Fibroblast of skin of back (primary cell): ENCODE measurements at regions not wholly inside any gene's neighbourhood (a gene's known extent, or its start where the extent isn't known, plus 50 kb on each side); places are given as distances from the start of the nearest gene placed in this dataset.
"Not testable (repeated sequence)": the region's sequence is repeated elsewhere in the genome, so short reads cannot be mapped to it uniquely, and the experiment has no call there.

Source experiments
- DNase-seq: peaks from one replicate; pipeline ENCODE4 v3.0.0-alpha.2; 2013

GRCh38 chr5:174453690-174454089, 270.7 kb upstream of the MSX2 start:
- DNase-seq: no peak

- DNase-seq: no peak
Observed at GRCh38 chr5:174454464-174454863, 269.9 kb upstream of the MSX2 start.

GRCh38 chr5:174454890-174455289, 269.5 kb upstream of the MSX2 start:
- no peak for DNase-seq

DNA sequence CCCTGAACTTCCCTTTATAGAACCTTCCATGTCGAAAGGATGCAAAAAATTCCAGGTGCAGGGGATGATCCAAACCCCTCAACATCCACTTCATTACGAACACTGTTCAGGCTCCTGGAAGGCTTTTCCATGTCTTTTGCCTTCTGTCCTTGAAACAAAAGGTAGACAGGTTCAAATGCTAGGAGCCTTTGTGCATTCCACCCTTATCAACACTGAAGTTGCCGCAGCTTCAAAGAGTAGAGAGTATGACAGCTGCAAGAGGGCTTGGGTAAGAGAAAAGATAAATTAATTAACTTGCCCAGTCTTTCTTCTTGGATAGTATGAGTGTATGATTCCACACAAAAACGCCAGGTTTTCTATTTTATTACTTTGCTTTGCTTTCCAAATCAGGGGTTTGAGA, 269.1 kb upstream of the MSX2 start:
- no peak for DNase-seq

DNA sequence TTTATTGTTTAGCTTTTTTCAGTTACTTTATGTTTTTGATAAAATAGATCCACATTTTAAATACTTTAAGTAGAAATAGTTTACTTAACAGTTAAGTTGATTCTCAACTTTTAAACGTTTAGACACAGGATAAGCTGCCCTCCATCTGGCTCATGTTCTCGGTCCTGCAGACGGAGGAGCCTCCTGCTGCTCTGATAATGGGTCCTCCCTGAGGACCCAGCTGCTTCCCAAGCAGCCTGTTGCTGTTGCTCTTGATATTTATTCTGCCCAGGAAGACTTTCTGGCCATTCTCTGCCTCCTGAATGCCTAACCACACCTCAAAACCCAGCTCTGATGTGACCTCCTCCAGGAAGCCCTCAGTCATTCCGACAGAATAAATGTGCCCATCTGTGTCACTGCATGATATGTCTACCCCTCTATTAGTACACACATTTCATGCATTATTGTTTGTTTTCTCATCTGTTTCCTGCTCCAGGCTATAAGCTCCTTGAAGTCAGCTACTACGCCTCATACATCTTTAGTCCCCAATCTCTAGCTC, 267.2 kb upstream of the MSX2 start:
- no peak for DNase-seq

DNA sequence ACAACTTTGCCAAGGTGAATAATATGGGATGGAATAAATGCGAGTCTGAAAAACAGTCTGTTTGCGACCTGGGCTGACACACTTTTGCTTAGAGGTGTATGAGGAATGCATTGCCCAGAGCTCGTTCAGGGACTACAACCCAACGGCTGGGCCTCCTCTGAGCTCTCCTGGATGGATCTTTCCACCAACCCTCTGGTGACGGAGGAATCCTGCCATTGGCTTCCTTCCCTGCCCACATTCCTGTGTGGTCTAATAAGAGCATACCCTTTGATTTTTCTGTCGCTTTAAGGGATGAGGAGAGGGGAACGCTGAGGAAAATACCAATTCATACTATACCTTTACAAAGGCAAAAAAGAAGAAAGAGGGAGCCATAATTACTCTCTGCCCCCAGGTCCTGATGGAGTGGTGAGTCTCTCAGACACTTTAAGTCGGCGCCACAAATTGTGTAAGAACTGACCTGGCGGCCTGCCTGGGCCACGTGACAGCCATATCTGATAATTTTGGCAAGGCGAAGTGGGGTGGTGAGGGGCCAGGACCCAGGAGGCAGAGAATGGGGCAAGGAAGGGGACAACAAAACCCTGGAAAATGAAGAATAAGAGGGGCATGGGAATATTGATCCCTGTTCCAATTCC, 265.2 kb upstream of the MSX2 start:
- DNase-seq: no peak

GRCh38 chr5:174459832-174460448, 264.4 kb upstream of the MSX2 start:
- DNase-seq: peak; percentile 7

- no peak for DNase-seq
Observed at GRCh38 chr5:174462129-174462528, 262.3 kb upstream of the MSX2 start.

- no peak for DNase-seq
Observed at GRCh38 chr5:174464504-174465165, 259.7 kb upstream of the MSX2 start.

DNA sequence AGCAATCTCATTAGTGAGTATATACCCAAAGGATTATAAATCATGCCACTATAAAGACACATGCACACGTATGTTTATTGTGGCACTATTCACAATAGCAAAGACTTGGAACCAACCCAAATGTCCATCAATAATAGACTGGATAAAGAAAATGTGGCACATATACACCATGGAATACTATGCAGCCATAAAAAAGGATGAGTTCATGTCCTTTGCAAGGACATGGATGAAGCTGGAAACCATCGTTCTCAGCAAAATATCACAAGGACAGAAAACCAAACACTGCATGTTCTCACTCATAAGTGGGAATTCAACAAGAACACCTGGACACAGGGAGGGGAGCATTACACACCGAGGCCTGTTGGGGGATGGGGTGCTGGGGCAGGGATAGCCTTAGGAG, 252.9 kb upstream of the MSX2 start:
- DNase-seq: not testable (repeated sequence)

GRCh38 chr5:174472956-174473355, 251.4 kb upstream of the MSX2 start:
- no peak for DNase-seq

DNA sequence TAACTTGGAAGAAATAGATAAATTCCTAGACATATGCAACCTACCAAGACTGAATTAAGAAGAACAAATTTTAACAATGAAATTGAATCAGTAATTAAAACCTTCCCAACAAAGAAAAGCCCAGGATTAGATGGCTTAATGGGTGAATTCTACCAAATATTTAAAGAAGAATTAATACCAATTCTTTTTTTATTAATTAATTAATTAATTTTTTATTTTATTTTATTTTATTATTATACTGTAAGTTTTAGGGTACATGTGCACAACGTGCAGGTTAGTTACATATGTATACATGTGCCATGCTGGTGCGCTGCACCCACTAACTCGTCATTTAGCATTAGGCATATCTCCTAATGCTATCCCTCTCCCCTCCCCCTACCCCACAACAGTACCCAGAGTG, 248.4 kb upstream of the MSX2 start:
- DNase-seq: not testable (repeated sequence)

DNA sequence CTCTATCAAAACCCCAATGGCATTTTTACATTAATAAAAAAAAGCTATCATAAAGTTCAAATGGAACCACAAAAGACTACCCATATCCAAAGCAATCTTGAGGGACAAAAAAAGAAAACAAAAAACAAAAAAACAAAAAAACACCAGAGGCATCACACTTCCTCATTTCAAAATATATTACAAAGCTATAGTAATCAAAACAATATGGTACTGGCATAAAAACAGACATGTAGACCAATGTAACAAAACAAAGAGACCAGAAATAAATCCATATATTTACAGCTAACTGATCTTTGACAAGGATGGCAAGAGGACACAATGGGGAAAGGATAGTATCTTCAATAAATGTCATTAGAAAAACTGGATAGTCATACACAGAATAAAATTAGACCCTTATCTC, 245.1 kb upstream of the MSX2 start:
- DNase-seq: no peak

DNA sequence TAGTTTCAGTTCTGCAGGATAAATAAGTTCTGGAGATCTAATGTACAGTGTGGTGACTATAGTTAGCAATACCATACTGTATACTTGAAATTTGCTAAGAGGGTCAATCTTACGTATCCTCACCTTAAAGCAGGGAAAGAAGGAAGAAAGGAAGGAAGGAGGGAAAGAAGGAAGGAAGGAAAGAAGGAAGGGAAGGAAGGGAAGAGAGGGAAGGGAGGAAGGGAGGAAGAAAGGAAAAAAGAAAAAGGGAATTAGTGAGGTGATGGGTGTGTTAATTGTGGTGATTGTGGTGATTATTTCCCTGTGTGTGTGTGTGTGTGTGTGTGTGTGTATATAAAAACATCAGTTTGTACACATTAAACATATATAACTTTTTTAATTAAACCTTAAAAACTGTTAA, 242.6 kb upstream of the MSX2 start:
- DNase-seq: no peak

GRCh38 chr5:174482607-174483024, 241.8 kb upstream of the MSX2 start:
- no peak for DNase-seq

DNA sequence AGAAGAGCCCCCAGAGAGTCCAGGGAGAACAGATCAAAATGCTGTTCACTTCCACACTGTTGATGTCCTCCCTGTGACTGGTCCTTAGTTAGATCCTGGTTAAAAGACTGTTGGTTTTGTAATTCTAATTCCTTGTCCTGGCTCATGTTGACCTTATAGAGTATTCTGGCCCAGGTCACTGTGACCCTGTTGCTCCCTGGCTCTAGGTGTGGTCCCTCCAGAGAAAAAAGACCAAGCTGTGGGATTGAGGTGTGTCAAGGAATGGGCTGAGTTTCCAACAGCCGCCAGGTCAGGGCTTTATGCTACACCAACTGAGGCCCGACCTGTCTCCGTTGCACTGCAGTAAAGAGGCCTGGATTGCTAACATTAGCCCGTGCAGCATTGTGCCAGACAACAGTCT, 241.0 kb upstream of the MSX2 start:
- DNase-seq: no peak

- DNase-seq: no peak
Observed at GRCh38 chr5:174489215-174489614, 235.2 kb upstream of the MSX2 start.

GRCh38 chr5:174489920-174490597, 234.3 kb upstream of the MSX2 start:
- no peak for DNase-seq

- no peak for DNase-seq
Observed at GRCh38 chr5:174490728-174491127, 233.7 kb upstream of the MSX2 start.

DNA sequence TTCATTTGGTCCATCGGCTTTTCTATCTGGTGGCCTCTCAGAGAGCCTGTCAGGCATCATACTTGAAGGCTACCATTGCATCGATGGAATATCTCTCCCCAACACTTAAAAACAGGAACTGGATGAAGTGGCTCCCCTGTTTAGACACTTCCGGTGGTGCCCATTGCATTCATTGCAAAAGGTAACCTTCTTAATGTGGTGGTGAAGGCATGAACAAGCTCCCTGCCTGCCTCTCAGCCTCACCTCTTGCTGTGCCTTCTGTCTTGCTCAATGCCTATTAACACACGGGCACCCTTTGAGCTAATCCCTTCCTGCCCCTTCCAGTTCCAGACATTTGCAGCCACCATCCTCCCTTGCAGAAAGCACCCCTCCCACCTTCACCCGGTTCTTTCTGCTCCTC, 233.1 kb upstream of the MSX2 start:
- no peak for DNase-seq

GRCh38 chr5:174491761-174492350, 232.5 kb upstream of the MSX2 start:
- DNase-seq: no peak

DNA sequence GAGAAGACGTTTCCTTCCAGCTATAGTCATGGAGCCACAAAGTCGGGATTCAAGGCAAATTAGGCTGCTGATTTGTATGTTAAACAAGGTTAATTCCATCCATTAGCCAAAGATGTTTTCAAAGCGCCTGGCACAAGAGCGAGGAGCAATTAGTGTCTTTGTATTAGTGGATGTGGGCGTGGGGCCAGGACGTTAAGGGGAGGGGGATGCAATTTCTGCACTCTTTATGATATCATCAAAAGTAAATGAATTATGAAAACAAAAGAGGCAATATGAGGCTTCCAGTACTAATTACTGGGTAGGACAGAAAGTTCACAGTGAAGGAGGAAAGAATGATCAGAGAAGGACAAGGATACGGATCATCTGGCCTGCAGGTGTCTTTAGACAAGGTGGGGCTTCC, 230.9 kb upstream of the MSX2 start:
- DNase-seq: no peak

DNA sequence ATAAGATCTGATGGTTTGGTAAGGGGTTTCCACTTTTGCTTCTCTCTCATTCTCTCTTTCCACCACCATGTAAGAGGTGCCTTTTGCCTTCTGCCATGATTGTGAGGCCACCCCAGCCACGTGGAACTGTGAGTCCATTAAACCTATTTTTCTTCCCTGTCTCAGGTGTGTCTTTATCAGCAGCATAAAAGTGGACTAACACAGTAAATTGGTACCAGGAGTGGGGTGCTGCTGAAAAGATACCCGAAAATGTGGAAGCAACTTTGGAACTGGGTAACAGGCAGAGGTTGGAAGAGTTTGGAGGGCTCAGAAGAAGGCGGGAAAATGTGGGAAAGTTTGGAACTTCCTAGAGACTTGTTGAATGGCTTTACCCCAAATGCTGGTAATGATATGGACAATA, 226.4 kb upstream of the MSX2 start:
- DNase-seq: not testable (repeated sequence)
